Astrocyte (in vitro differentiated cells and primary cell): ENCODE measurements at regions not wholly inside any gene's neighbourhood (a gene's known extent, or its start where the extent isn't known, plus 50 kb on each side); places are given as distances from the start of the nearest gene placed in this dataset.

Experiments
- DNase-seq: peaks from one replicate; pipeline ENCODE4 v3.0.0-alpha.2; 2010; ENCODE audit warnings: low read depth
- FAIRE-seq: peaks from 2 replicates; lab custom pipeline; 2011; peaks lifted over from hg19 to GRCh38; lab: Jason Lieb, UNC
- H2AFZ ChIP-seq: 2 replicates; pipeline ENCODE4 v1.6.0; 2012; ENCODE audit warnings: low read depth, low read length, inconsistent platforms
- H3K27ac ChIP-seq: 2 replicates; pipeline ENCODE4 v1.5.1; 2011; ENCODE audit warnings: low read depth, low read length, inconsistent platforms
- H3K27me3 ChIP-seq: 2 replicates; pipeline ENCODE4 v1.6.0; 2011; ENCODE audit warnings: low read length, inconsistent platforms; ENCODE audit not compliant: insufficient read depth
- H3K36me3 ChIP-seq: 2 replicates; pipeline ENCODE4 v1.5.1; 2011; ENCODE audit warnings: low read length, inconsistent platforms; ENCODE audit not compliant: insufficient read depth
- H3K4me1 ChIP-seq: 2 replicates; pipeline ENCODE4 v1.5.1; 2011; ENCODE audit warnings: low read length, inconsistent platforms; ENCODE audit not compliant: insufficient read depth
- H3K4me2 ChIP-seq: 2 replicates; pipeline ENCODE4 v1.6.0; 2012; ENCODE audit warnings: low read length, inconsistent platforms
- H3K4me3 ChIP-seq: 2 replicates; pipeline ENCODE4 v1.5.1; 2011; ENCODE audit warnings: low read depth, mild to moderate bottlenecking, low read length, inconsistent platforms; ENCODE audit not compliant: insufficient read depth
- H3K79me2 ChIP-seq: 2 replicates; pipeline ENCODE4 v1.6.0; 2012; ENCODE audit warnings: mild to moderate bottlenecking, low read length, inconsistent platforms; ENCODE audit not compliant: insufficient read depth
- H3K9ac ChIP-seq: 2 replicates; pipeline ENCODE4 v1.6.0; 2012; ENCODE audit warnings: mild to moderate bottlenecking, low read length, inconsistent platforms
- H3K9me3 ChIP-seq: 2 replicates; pipeline ENCODE4 v1.5.1; 2012; ENCODE audit warnings: low read depth, mild to moderate bottlenecking, low read length, inconsistent platforms; ENCODE audit not compliant: insufficient read depth
- H4K20me1 ChIP-seq: 2 replicates; pipeline ENCODE4 v1.6.0; 2012; ENCODE audit warnings: low read length, inconsistent platforms; ENCODE audit not compliant: insufficient read depth
- H3K27ac Mint-ChIP-seq: one replicate; pipeline ENCODE4 v1.8.0; 2021; ENCODE audit warnings: mild to moderate bottlenecking, mixed read lengths; ENCODE audit not compliant: unreplicated experiment
- H3K27me3 Mint-ChIP-seq: one replicate; pipeline ENCODE4 v1.8.0; 2021; ENCODE audit warnings: low read depth, mixed read lengths; ENCODE audit not compliant: unreplicated experiment
- H3K36me3 Mint-ChIP-seq: one replicate; pipeline ENCODE4 v1.8.0; 2021; ENCODE audit warnings: low read depth, mixed read lengths; ENCODE audit not compliant: unreplicated experiment
- H3K4me1 Mint-ChIP-seq: one replicate; pipeline ENCODE4 v1.8.0; 2021; ENCODE audit warnings: low read depth, mixed read lengths; ENCODE audit not compliant: unreplicated experiment
- H3K4me3 Mint-ChIP-seq: one replicate; pipeline ENCODE4 v1.8.0; 2021; ENCODE audit warnings: mild to moderate bottlenecking, moderate library complexity, mixed read lengths; ENCODE audit not compliant: unreplicated experiment
- H3K9me3 Mint-ChIP-seq: one replicate; pipeline ENCODE4 v1.8.0; 2021; ENCODE audit warnings: mild to moderate bottlenecking, mixed read lengths; ENCODE audit not compliant: unreplicated experiment
- CTCF ChIP-seq: IDR thresholded peaks from 2 replicates; pipeline ENCODE4 v1.5.1; 2011; ENCODE audit warnings: low read depth, mild to moderate bottlenecking, inconsistent platforms, low read length, moderate library complexity; ENCODE audit not compliant: insufficient read depth
- EZH2 ChIP-seq: IDR thresholded peaks from 2 replicates; pipeline ENCODE4 v1.6.1; 2012; ENCODE audit warnings: mild to moderate bottlenecking, low read length, inconsistent platforms; ENCODE audit not compliant: insufficient read depth

- no peaks in the 10 kb centered on the region for H4K20me1 ChIP-seq
- peaks cover 8% of the 10 kb centered on the region for H3K9me3 Mint-ChIP-seq
- DNase-seq (no peak), FAIRE-seq (no peak)
- no peaks in the 10 kb centered on the region for H3K79me2 ChIP-seq
- H2AFZ ChIP-seq: no peak overlapping the region
- no peaks in the 10 kb centered on the region for H3K4me1 ChIP-seq
- H3K27me3 Mint-ChIP-seq: peaks cover 2% of the 10 kb centered on the region
- no peak overlapping the region for H3K4me3 ChIP-seq
- no peak overlapping the region for H3K9ac ChIP-seq
- H3K27ac Mint-ChIP-seq: no peak overlapping the region
- no peak overlapping the region for H3K4me3 Mint-ChIP-seq
- H3K4me1 Mint-ChIP-seq: no peaks in the 10 kb centered on the region
- no peak for TF ChIP-seq EZH2
- TF ChIP-seq CTCF: no peak
- no peaks in the 10 kb centered on the region for H3K36me3 Mint-ChIP-seq
- H3K27ac ChIP-seq: no peak overlapping the region
- H3K27me3 ChIP-seq: no peaks in the 10 kb centered on the region
- no peaks in the 10 kb centered on the region for H3K36me3 ChIP-seq
- H3K4me2 ChIP-seq: no peak overlapping the region
- H3K9me3 ChIP-seq: peaks cover 6% of the 10 kb centered on the region
Observed at GRCh38 chr5:6818594-6819511, 105.6 kb downstream of the TENT4A start.

GRCh38 chr5:6819521-6819920 lies 106.3 kb downstream of the TENT4A start:
- Mint-ChIP-seq H3K27me3 (peaks cover 6% of the 10 kb centered on the region), H3K9me3 (peaks cover 8% of the 10 kb centered on the region), H3K4me1 (no peaks in the 10 kb centered on the region), H3K27ac (no peak overlapping the region), H3K4me3 (no peak overlapping the region), H3K36me3 (no peaks in the 10 kb centered on the region)
- no peak for TF ChIP-seq CTCF
- TF ChIP-seq EZH2: no peak
- peaks cover 6% of the 10 kb centered on the region for H3K9me3 ChIP-seq
- DNase-seq (no peak), FAIRE-seq (no peak)
- H3K4me3 ChIP-seq: no peak overlapping the region
- H3K79me2 ChIP-seq: no peaks in the 10 kb centered on the region
- no peaks in the 10 kb centered on the region for H3K27me3 ChIP-seq
- no peak overlapping the region for H3K4me2 ChIP-seq
- H3K4me1 ChIP-seq: no peaks in the 10 kb centered on the region
- no peaks in the 10 kb centered on the region for H4K20me1 ChIP-seq
- no peak overlapping the region for H2AFZ ChIP-seq
- H3K9ac ChIP-seq: no peak overlapping the region
- no peak overlapping the region for H3K27ac ChIP-seq
- H3K36me3 ChIP-seq: no peaks in the 10 kb centered on the region

- H3K27me3 Mint-ChIP-seq: peaks cover 6% of the 10 kb centered on the region
- Histone ChIP-seq H3K4me1 (no peaks in the 10 kb centered on the region), H3K79me2 (no peaks in the 10 kb centered on the region), H3K9ac (no peak overlapping the region), H3K36me3 (no peaks in the 10 kb centered on the region), H3K4me2 (no peak overlapping the region), H4K20me1 (no peaks in the 10 kb centered on the region), H3K27me3 (no peaks in the 10 kb centered on the region), H2AFZ (no peak overlapping the region), H3K4me3 (no peak overlapping the region), H3K9me3 (peaks cover 6% of the 10 kb centered on the region), H3K27ac (no peak overlapping the region)
- no peak for DNase-seq
- H3K4me3 Mint-ChIP-seq: no peak overlapping the region
- H3K36me3 Mint-ChIP-seq: no peaks in the 10 kb centered on the region
- no peak overlapping the region for H3K27ac Mint-ChIP-seq
- H3K4me1 Mint-ChIP-seq: no peaks in the 10 kb centered on the region
- peaks cover 8% of the 10 kb centered on the region for H3K9me3 Mint-ChIP-seq
- TF ChIP-seq CTCF: peak; percentile 51
- TF ChIP-seq EZH2: no peak
- no peak for FAIRE-seq
Observed at GRCh38 chr5:6820851-6821479, 107.7 kb downstream of the TENT4A start.
